Left kidney (tissue), 1 donor: ENCODE measurements at regions not wholly inside any gene's neighbourhood (a gene's known extent, or its start where the extent isn't known, plus 50 kb on each side); places are given as distances from the start of the nearest gene placed in this dataset.

Experiments used
- DNase-seq: peaks from one replicate; pipeline ENCODE4 v3.0.0-alpha.2; 2013

GRCh38 chr1:115893545-115893944 is 52.6 kb upstream of the NHLH2 start:
- DNase-seq, result no peak

- DNase-seq, result no peak
Observed at GRCh38 chr1:115898020-115898419, 57.1 kb upstream of the NHLH2 start.

GRCh38 chr1:115900856-115901255 is 59.9 kb upstream of the NHLH2 start:
- DNase-seq, result no peak

- DNase-seq, result peak; percentile 7
Observed at GRCh38 chr1:115906627-115907026, 65.7 kb upstream of the NHLH2 start.

- DNase-seq, result no peak
Observed at GRCh38 chr1:115907092-115907491, 66.2 kb upstream of the NHLH2 start.

GRCh38 chr1:115908565-115909274 is 67.6 kb upstream of the SLC22A15 start:
- DNase-seq, result no peak

GRCh38 chr1:115910231-115910630 is 66.1 kb upstream of the SLC22A15 start:
- DNase-seq, result no peak

GRCh38 chr1:115911294-115911693 is 65.0 kb upstream of the SLC22A15 start:
- DNase-seq, result peak; percentile 21

GRCh38 chr1:115912116-115912515 is 64.2 kb upstream of the SLC22A15 start:
- no peak for DNase-seq

GRCh38 chr1:115922801-115923200 is 53.5 kb upstream of the SLC22A15 start:
- no peak for DNase-seq

GRCh38 chr1:115924770-115925169 is 51.5 kb upstream of the SLC22A15 start:
- no peak for DNase-seq

- DNase-seq, result no peak
Observed at GRCh38 chr1:115925467-115925866, 50.8 kb upstream of the SLC22A15 start.
